AG09309 (cell line): ENCODE measurements at regions not wholly inside any gene's neighbourhood (a gene's known extent, or its start where the extent isn't known, plus 50 kb on each side); places are given as distances from the start of the nearest gene placed in this dataset.

Experiments
- DNase-seq: peaks from one replicate; pipeline ENCODE4 v3.0.0-alpha.2; 2010; ENCODE audit warnings: low read depth
- H3K4me3 ChIP-seq: 2 replicates; pipeline ENCODE4 v1.5.1; 2011; ENCODE audit warnings: mild to moderate bottlenecking, low read depth, low read length, moderate library complexity; ENCODE audit not compliant: control insufficient read depth
- TF ChIP-seq, protein P1 (sequence below): IDR thresholded peaks from 2 replicates; pipeline ENCODE4 v1.5.1; 2011; ENCODE audit warnings: mild to moderate bottlenecking, low read depth, low read length, inconsistent platforms; ENCODE audit not compliant: insufficient read depth, control insufficient read depth; ENCODE audit errors: missing control alignments

DNA sequence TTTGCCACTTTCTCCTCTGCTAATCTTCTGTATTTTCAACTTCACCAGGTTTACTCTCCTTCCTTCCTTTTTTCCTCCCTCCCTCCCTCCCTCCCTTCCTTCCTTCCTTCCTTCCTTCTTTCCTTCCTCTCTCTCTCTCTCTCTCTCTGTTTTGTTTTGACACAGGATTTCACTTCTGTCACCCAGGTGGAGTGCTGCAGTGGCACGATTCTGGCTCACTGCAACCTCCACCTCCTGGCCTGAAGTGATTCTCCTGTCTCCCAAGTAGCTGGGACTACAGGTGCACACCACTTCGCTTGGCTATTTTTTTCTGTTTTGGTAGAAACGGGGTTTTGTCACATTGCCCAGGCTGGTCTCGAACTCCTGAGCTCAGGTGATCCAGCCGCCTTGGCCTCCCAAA, 181.2 kb upstream of the BTG1 start:
- DNase-seq = no peak
- H3K4me3 ChIP-seq = no peak overlapping the region
- TF ChIP-seq, protein P1, sequence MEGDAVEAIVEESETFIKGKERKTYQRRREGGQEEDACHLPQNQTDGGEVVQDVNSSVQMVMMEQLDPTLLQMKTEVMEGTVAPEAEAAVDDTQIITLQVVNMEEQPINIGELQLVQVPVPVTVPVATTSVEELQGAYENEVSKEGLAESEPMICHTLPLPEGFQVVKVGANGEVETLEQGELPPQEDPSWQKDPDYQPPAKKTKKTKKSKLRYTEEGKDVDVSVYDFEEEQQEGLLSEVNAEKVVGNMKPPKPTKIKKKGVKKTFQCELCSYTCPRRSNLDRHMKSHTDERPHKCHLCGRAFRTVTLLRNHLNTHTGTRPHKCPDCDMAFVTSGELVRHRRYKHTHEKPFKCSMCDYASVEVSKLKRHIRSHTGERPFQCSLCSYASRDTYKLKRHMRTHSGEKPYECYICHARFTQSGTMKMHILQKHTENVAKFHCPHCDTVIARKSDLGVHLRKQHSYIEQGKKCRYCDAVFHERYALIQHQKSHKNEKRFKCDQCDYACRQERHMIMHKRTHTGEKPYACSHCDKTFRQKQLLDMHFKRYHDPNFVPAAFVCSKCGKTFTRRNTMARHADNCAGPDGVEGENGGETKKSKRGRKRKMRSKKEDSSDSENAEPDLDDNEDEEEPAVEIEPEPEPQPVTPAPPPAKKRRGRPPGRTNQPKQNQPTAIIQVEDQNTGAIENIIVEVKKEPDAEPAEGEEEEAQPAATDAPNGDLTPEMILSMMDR = no peak

DNA sequence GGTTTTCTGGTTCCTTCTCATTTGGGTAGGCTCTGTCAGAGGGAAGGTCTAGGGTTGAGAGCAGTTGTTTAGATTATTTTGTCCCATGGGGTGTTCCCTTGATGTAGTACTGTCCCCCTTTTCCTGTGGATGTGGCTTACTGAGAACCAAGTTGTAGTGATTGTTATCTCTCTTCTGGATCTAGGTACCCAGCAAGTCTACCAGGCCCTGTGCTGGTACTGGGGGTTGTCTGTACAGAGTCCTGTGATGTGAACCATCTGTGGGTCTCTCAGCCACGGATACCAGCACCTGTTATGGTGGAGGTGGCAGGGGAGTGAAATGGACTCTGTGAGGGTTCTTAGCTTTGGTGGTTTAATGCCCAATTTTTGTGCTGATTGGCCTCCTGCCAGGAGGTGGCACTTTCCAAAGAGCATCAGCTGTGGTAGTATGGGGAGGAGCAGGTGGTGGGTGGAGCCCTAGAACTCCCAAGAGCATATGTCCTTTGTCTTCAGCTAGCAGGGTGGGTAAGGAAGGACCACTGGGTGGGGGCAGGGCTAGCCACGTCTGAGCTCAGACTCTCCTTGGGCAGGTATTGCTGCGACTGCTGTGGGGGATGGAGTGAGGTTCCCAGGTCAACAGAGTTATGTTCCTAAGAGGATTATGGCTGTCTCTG, 179.3 kb upstream of the BTG1 start:
- TF ChIP-seq, protein P1 = no peak
- no peak overlapping the region for H3K4me3 ChIP-seq
- no peak for DNase-seq

DNA sequence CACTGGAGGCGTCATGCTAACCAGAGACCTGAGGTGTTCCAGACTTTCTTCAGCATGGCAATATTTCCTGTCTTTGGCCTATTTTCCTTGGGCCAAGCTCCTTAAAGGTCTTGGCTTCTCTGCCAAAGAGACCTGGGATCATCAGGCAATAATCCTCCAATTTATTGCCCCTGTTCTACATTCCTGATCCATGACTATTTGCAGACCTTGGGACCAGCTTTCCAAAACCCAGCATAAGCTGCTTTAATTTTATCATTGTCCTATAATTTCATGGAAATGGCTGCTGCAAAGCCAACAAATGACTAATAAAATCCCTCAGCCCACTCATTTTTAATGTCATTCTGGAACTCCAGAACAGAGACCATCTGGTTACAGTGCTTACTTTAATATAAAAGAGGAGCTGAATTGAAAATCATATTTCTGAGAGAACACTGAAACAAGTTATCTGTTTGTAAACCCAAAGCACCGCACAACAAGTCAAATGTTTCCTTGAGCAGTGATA, 166.9 kb upstream of the BTG1 start:
- no peak overlapping the region for H3K4me3 ChIP-seq
- no peak for DNase-seq
- TF ChIP-seq, protein P1 = no peak

DNA sequence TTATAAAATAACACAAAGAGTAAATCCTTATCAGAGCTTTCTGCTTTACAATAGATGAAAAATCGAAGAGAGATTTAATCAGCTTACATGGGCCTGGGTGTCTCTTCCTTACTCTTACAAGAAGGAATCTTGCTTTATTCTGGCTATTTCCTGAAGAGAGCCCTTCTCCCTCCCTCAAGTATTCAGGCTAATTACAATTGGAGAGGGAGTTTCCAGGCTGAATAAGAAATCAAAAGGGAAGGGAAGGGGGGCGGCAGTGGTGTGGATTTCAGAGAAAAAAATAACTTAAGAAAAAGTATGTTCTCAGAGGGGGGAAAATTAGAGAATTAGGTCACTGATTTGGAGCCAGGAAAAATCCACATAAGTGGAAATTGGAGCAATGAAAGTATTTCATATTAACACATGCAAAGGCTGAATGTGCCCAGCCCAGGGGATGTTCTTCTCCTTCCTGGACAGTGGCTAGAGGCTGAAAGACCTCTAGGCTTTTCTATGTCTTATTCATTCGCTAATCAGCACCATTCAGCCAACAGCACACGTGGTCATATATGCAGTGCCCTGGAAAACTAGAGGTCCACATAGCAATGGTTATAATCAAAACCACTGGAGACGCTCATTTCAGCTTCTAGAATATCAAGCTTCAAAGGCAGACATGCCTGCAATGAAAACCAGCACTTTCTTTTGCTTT, 158.9 kb upstream of the BTG1 start:
- TF ChIP-seq, protein P1 = no peak
- peak; percentile 1 for DNase-seq
- H3K4me3 ChIP-seq = no peak overlapping the region

DNA sequence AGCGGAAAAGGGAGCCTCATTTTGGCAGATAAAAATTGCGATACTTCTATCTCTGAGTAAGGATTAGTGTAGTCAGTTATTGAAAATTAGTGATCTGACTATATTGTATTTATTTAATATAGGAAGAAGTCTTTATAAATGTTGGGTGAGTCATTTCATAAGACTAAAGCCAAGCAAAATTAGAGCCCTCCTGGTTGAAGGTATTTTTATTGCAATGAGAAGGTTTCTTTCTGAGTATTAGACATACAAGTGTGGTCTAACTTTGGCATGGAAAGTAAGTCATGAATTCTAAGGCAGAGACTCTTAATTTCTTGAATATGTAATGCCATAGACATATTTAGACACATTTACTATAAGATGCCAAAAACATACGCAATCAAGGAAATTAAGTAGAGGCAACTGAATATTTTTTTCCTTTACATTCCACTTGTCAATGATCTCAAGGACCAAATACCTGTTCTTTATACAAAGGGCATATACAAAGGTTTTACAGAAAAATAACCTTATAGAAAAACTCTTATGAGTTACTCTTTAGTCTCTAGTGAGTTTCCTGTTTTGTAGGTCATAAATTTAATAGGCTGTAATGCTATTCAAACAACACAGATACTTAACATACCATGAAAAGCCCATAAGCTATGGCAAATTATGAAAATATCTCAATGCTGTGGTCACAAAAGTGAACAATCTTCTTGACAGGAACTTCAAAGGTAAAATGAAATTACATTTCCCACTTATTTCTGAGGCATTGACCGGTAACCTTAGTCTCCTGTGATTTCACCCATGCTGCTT, 156.6 kb upstream of the BTG1 start:
- TF ChIP-seq, protein P1 = no peak
- H3K4me3 ChIP-seq = no peak overlapping the region
- no peak for DNase-seq

DNA sequence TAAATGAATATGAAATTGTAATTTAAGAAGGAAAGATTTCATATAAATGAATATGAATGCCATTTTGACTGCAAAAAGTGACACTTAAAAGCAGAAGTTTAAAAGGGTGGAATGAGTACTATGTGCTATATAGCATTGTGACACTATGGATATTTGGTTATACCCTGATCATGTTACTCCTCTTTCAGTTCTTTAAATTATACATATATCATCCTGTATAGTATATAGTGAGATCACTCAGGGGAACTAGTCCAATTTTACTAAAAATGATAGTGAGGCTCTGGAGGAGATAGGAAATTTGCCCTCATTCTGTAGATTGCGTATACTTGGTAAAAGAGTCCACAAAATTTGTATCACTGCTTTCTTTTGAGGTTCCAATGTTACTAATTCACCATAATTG, 155.7 kb upstream of the BTG1 start:
- DNase-seq = no peak
- TF ChIP-seq, protein P1 = no peak
- no peak overlapping the region for H3K4me3 ChIP-seq
